IMR-90 (cell line): ENCODE measurements at regions not wholly inside any gene's neighbourhood (a gene's known extent, or its start where the extent isn't known, plus 50 kb on each side); places are given as distances from the start of the nearest gene placed in this dataset.
A peak's percentile ranks its signal among the peaks of the same experiment; 100 is the strongest.

Source experiments
- ATAC-seq: fragments of 200-7000 bp; cut with Tn5 transposase; 2 replicates; pipeline ENCODE4 v1.9.1; 2020; ENCODE audit warnings: low read depth, mild to moderate bottlenecking, moderate library complexity
- BruUV-seq: library from RNA; stranded (reverse); fragments of 400-500 nt; replicated peaks from 2 replicates; lab custom pipeline; 2021; lab: Mats Ljungman, UMichigan
- CTCF ChIA-PET: fragments of 300-600 bp; formaldehyde crosslinking; extraction: SDS; loops from one replicate; lab custom pipeline; 2021; ENCODE audit warnings: antibody characterized with exemption; lab: Yijun Ruan, JAX
- POLR2A ChIA-PET: fragments of 300-600 bp; sonication (Branson Sonifier 250); formaldehyde crosslinking; loops from one replicate; lab custom pipeline; 2022; ENCODE audit warnings: antibody characterized with exemption; ENCODE audit not compliant: unreplicated experiment; lab: Charles Lee
- DNase-seq: peaks from one replicate; pipeline ENCODE4 v3.0.0; 2013
- H2AFZ ChIP-seq: replicated peaks from 2 replicates; pipeline ENCODE3; 2013; ENCODE audit warnings: low read length, mild to moderate bottlenecking; ENCODE audit not compliant: poor library complexity
- H2AK5ac ChIP-seq: 2 replicates; pipeline ENCODE4 v1.6.1; 2013; ENCODE audit warnings: low read depth, low read length, inconsistent platforms
- H2AK9ac ChIP-seq: replicated peaks from 2 replicates; pipeline ENCODE3; 2013; ENCODE audit warnings: mild to moderate bottlenecking, low read depth, low read length, moderate library complexity; ENCODE audit not compliant: poor library complexity
- H2BK120ac ChIP-seq: 2 replicates; pipeline ENCODE4 v1.6.1; 2013; ENCODE audit warnings: low read depth, low read length, inconsistent platforms
- H2BK15ac ChIP-seq: 3 replicates; pipeline ENCODE4 v1.6.1; 2013; ENCODE audit warnings: low read depth, low read length, inconsistent platforms
- H2BK20ac ChIP-seq: 2 replicates; pipeline ENCODE4 v1.6.1; 2013; ENCODE audit warnings: low read depth, mild to moderate bottlenecking, inconsistent platforms, low read length, moderate library complexity
- H2BK5ac ChIP-seq: 2 replicates; pipeline ENCODE4 v1.6.1; 2013; ENCODE audit warnings: mild to moderate bottlenecking, low read depth, low read length, inconsistent platforms; ENCODE audit not compliant: poor library complexity, severe bottlenecking
- H3K14ac ChIP-seq: replicated peaks from 2 replicates; pipeline ENCODE4 v1.6.1; 2013; ENCODE audit warnings: low read depth, low read length, inconsistent platforms
- H3K18ac ChIP-seq: 2 replicates; pipeline ENCODE4 v1.6.1; 2013; ENCODE audit warnings: low read depth, low read length, control low read depth
- H3K23ac ChIP-seq: 2 replicates; pipeline ENCODE4 v1.6.1; 2013; ENCODE audit warnings: low read depth, low read length, inconsistent platforms
- H3K27ac ChIP-seq: 2 replicates; pipeline ENCODE4 v1.5.1; 2013; ENCODE audit warnings: mild to moderate bottlenecking, control low read depth, low read length; ENCODE audit not compliant: insufficient read depth
- H3K27me3 ChIP-seq: 2 replicates; pipeline ENCODE4 v1.6.1; 2013; ENCODE audit warnings: low read length; ENCODE audit not compliant: control insufficient read depth, insufficient read depth
- H3K36me3 ChIP-seq: 2 replicates; pipeline ENCODE4 v1.6.1; 2013; ENCODE audit warnings: low read length, mixed read lengths; ENCODE audit not compliant: control insufficient read depth, insufficient read depth
- H3K4ac ChIP-seq: 2 replicates; pipeline ENCODE4 v1.6.1; 2013; ENCODE audit warnings: low read depth, low read length, inconsistent platforms
- H3K4me1 ChIP-seq: 2 replicates; pipeline ENCODE4 v1.6.1; 2013; ENCODE audit warnings: low read length, mixed read lengths; ENCODE audit not compliant: control insufficient read depth, insufficient read depth
- H3K4me2 ChIP-seq: 2 replicates; pipeline ENCODE4 v1.6.1; 2013; ENCODE audit warnings: low read depth, mild to moderate bottlenecking, control low read depth, low read length, moderate library complexity
- H3K4me3 ChIP-seq: 2 replicates; pipeline ENCODE4 v1.5.1; 2013; ENCODE audit warnings: low read depth, mild to moderate bottlenecking, control low read depth, low read length, moderate library complexity; ENCODE audit not compliant: insufficient read depth
- H3K56ac ChIP-seq: 2 replicates; pipeline ENCODE4 v1.6.1; 2013; ENCODE audit warnings: low read length, inconsistent platforms; ENCODE audit not compliant: insufficient read depth; ENCODE audit errors: extremely low read depth
- H3K79me1 ChIP-seq, 2 experiments: 2 replicates each; pipeline ENCODE4 v1.6.1; 2013; ENCODE audit warnings: low read length in 2 of 2, inconsistent platforms in 1 of 2, low read depth in 1 of 2
- H3K9ac ChIP-seq: 2 replicates; pipeline ENCODE4 v1.6.1; 2013; ENCODE audit warnings: low read depth, low read length, control low read depth
- H3K9me1 ChIP-seq: 2 replicates; pipeline ENCODE4 v1.6.1; 2013; ENCODE audit warnings: low read length, inconsistent platforms; ENCODE audit not compliant: insufficient read depth
- H3K9me3 ChIP-seq: 2 replicates; pipeline ENCODE4 v1.6.1; 2013; ENCODE audit warnings: low read length; ENCODE audit not compliant: control insufficient read depth, insufficient read depth
- H4K20me1 ChIP-seq: 2 replicates; pipeline ENCODE4 v1.6.1; 2013; ENCODE audit warnings: low read length, inconsistent platforms; ENCODE audit not compliant: insufficient read depth
- H4K5ac ChIP-seq: 2 replicates; pipeline ENCODE4 v1.6.1; 2013; ENCODE audit warnings: mild to moderate bottlenecking, low read depth, low read length, control low read depth
- H4K8ac ChIP-seq, 2 experiments: 2 replicates each; pipeline ENCODE4 v1.6.1; 2013; ENCODE audit warnings: low read depth in 2 of 2, low read length in 2 of 2, control low read depth in 1 of 2, inconsistent platforms in 1 of 2
- H4K91ac ChIP-seq: 2 replicates; pipeline ENCODE4 v1.6.1; 2013; ENCODE audit warnings: low read depth, low read length, inconsistent platforms; ENCODE audit not compliant: insufficient read depth
- CEBPB ChIP-seq: IDR thresholded peaks from 2 replicates; pipeline ENCODE4 v1.6.1; 2012; ENCODE audit warnings: low read depth, low read length, improper control_type of control experiment
- CHD1 ChIP-seq: IDR thresholded peaks from 2 replicates; pipeline ENCODE4 v1.6.1; 2012; ENCODE audit warnings: low read depth, low read length, improper control_type of control experiment
- ELK1 ChIP-seq: fragments of 150-350 bp; IDR thresholded peaks from 2 replicates; pipeline ENCODE4 v1.6.1; 2016; ENCODE audit warnings: low read depth, mild to moderate bottlenecking, low read length, moderate library complexity, borderline replicate concordance
- MXI1 ChIP-seq: IDR thresholded peaks from 2 replicates; pipeline ENCODE4 v1.6.1; 2012; ENCODE audit warnings: low read depth, mild to moderate bottlenecking, low read length, moderate library complexity, borderline replicate concordance
- NFE2L2 ChIP-seq: fragments of 150-350 bp; IDR thresholded peaks from 2 replicates; pipeline ENCODE4 v1.6.1; 2016; ENCODE audit warnings: low read depth, mild to moderate bottlenecking, low read length
- POLR2A ChIP-seq: IDR thresholded peaks from 2 replicates; pipeline ENCODE4 v1.6.1; 2012; ENCODE audit warnings: mild to moderate bottlenecking, low read depth, low read length
- WGBS, 2 experiments: methylation state at CpG; one replicate each; pipeline versions ENCODE4 v1.1.5 to v1.1.7; 2013; ENCODE audit warnings: missing lambda C conversion rate in 2 of 2; ENCODE audit not compliant: insufficient read length in 1 of 2; ENCODE audit errors: extremely low coverage in 2 of 2; 5-methylcytosine and 5-hydroxymethylcytosine counted together
- dilution Hi-C: fragments of 300-500 bp; cut with HindIII; formaldehyde crosslinking; loops from one replicate; pipeline ENCODE4 v1.14.3; 2018; ENCODE audit warnings: low sequenced_read_pairs; ENCODE audit not compliant: unreplicated experiment
- in situ Hi-C: fragments of 300-500 bp; cut with MboI; formaldehyde crosslinking; loops from 3 replicates; pipeline ENCODE4 v1.14.3; 2019; ENCODE audit warnings: low sequenced_read_pairs, inconsistent platforms, mixed read lengths
- intact Hi-C: fragments of 100-400 bp; cut with micrococcal nuclease; formaldehyde crosslinking; loops from 2 replicates; pipeline ENCODE4 v1.10.0; 2022

- Histone ChIP-seq H2BK15ac (no peak overlapping the region), H2BK20ac (no peak overlapping the region), H3K27me3 (no peaks in the 10 kb centered on the region; the same call in 1 of the 2 replicates), H3K9me3 (no peaks in the 10 kb centered on the region), H2BK120ac (no peak overlapping the region), H4K20me1 (no peaks in the 10 kb centered on the region), H3K27ac (peak overlapping the region; percentile 26; the same call in 1 of the 2 replicates), H3K14ac (no peak overlapping the region), H3K4me2 (no peak overlapping the region), H2AK9ac (no peak overlapping the region), H2BK5ac (no peak overlapping the region), H3K4me1 (peaks cover 15% of the 10 kb centered on the region), H2AFZ (peak overlapping the region; percentile 3), H3K4ac (no peak overlapping the region), H3K56ac (no peak overlapping the region), H3K18ac (no peak overlapping the region; the same call in 1 of the 2 replicates), H4K91ac (no peak overlapping the region), H4K8ac (no peak overlapping the region), H3K23ac (no peak overlapping the region), H3K9me1 (no peaks in the 10 kb centered on the region), H3K9ac (no peak overlapping the region), H3K79me1 (no peaks in the 10 kb centered on the region), H3K4me3 (no peak overlapping the region), H2AK5ac (no peak overlapping the region), H4K5ac (no peak overlapping the region; the same call in 1 of the 2 replicates), H3K36me3 (no peaks in the 10 kb centered on the region)
- in situ Hi-C loops = no loop called here
- ATAC-seq (no peak), DNase-seq (no peak)
- ChIA-PET CTCF (interaction anchor here (0.7 kb wide), 1 partner anchor 280 kb away, joined by 3 read pairs; no protein-coding TSS in a partner anchor), POLR2A (no interaction called here)
- TF ChIP-seq ELK1 (no peak), CEBPB (no peak), POLR2A (no peak), NFE2L2 (no peak), CHD1 (no peak), MXI1 (no peak)
- no TSS peak for BruUV-seq
- dilution Hi-C loops = no loop called here
- intact Hi-C loops = loop anchor here (5.0 kb wide), 3 partner anchors 77 to 143 kb away; partner anchors contain the start of genes MRPS6 and SLC5A3
- 100% methylated on average over 3 of the region's 13 CpGs; no CpG with 5 or more reads in 1 of the 2 experiments for WGBS, 2 experiments
Observed at GRCh38 chr21:34204481-34205439, 131.4 kb downstream of the MRPS6 start.
